Parathyroid adenoma (tissue), 2 donors: ENCODE measurements at regions not wholly inside any gene's neighbourhood (a gene's known extent, or its start where the extent isn't known, plus 50 kb on each side); places are given as distances from the start of the nearest gene placed in this dataset.

Experiments used
- H2AFZ ChIP-seq: fragments of 300-600 bp; sonication (generic); one replicate; pipeline ENCODE4 v1.7.0; 2017; ENCODE audit warnings: antibody characterized with exemption, mild to moderate bottlenecking
- H3K27ac ChIP-seq: fragments of 300-600 bp; sonication (generic); one replicate; pipeline ENCODE4 v1.7.0; 2017
- H3K27me3 ChIP-seq: fragments of 300-600 bp; sonication (generic); one replicate; pipeline ENCODE4 v1.7.0; 2017; ENCODE audit warnings: low read length; ENCODE audit not compliant: control insufficient read depth, insufficient read depth
- H3K36me3 ChIP-seq: fragments of 300-600 bp; sonication (generic); one replicate; pipeline ENCODE4 v1.7.0; 2017; ENCODE audit warnings: low read length; ENCODE audit not compliant: control insufficient read depth, insufficient read depth
- H3K4me1 ChIP-seq: fragments of 300-600 bp; sonication (generic); one replicate; pipeline ENCODE4 v1.7.0; 2017; ENCODE audit warnings: control low read depth
- H3K4me2 ChIP-seq: fragments of 300-600 bp; sonication (generic); one replicate; pipeline ENCODE4 v1.7.0; 2017; ENCODE audit warnings: low read length
- H3K4me3 ChIP-seq: fragments of 300-600 bp; sonication (generic); one replicate; pipeline ENCODE4 v1.7.0; 2017; ENCODE audit warnings: low read depth, low read length
- H3K79me2 ChIP-seq: fragments of 300-600 bp; sonication (generic); one replicate; pipeline ENCODE4 v1.7.0; 2017; ENCODE audit warnings: control low read depth
- H3K9ac ChIP-seq: fragments of 300-600 bp; sonication (generic); one replicate; pipeline ENCODE4 v1.7.0; 2017; ENCODE audit warnings: mild to moderate bottlenecking
- H3K9me3 ChIP-seq: fragments of 300-600 bp; sonication (generic); one replicate; pipeline ENCODE4 v1.7.0; 2017; ENCODE audit warnings: low read length; ENCODE audit not compliant: control insufficient read depth
- CTCF ChIP-seq: fragments of 300-600 bp; sonication (generic); IDR thresholded peaks from one replicate; pipeline ENCODE4 v1.7.0; 2017; ENCODE audit warnings: antibody characterized with exemption, mild to moderate bottlenecking
- donor health status: primary hyperparathyroidism.

GRCh38 chr18:22560275-22560610 lies 142.5 kb upstream of the CTAGE1 start:
- Histone ChIP-seq H3K4me1 (no peaks in the 10 kb centered on the region), H3K27me3 (peaks cover 12% of the 10 kb centered on the region), H3K9ac (no peak overlapping the region), H3K4me2 (peak overlapping the region; percentile 69), H3K36me3 (no peaks in the 10 kb centered on the region), H2AFZ (no peak overlapping the region), H3K4me3 (no peak overlapping the region), H3K79me2 (no peaks in the 10 kb centered on the region), H3K9me3 (no peaks in the 10 kb centered on the region), H3K27ac (no peak overlapping the region)
- no peak for TF ChIP-seq CTCF

GRCh38 chr18:22560797-22561196 lies 143.1 kb upstream of the CTAGE1 start:
- H3K9me3 ChIP-seq, result no peaks in the 10 kb centered on the region
- TF ChIP-seq CTCF, result no peak
- no peaks in the 10 kb centered on the region for H3K4me1 ChIP-seq
- H3K4me3 ChIP-seq, result no peak overlapping the region
- H2AFZ ChIP-seq, result no peak overlapping the region
- no peaks in the 10 kb centered on the region for H3K79me2 ChIP-seq
- H3K9ac ChIP-seq, result no peak overlapping the region
- peaks cover 15% of the 10 kb centered on the region for H3K27me3 ChIP-seq
- H3K27ac ChIP-seq, result no peak overlapping the region
- H3K36me3 ChIP-seq, result no peaks in the 10 kb centered on the region
- no peak overlapping the region for H3K4me2 ChIP-seq

- peak; percentile 35 for TF ChIP-seq CTCF
- peaks cover 16% of the 10 kb centered on the region for H3K27me3 ChIP-seq
- H3K9ac ChIP-seq, result no peak overlapping the region
- no peak overlapping the region for H3K4me2 ChIP-seq
- no peak overlapping the region for H3K4me3 ChIP-seq
- H3K9me3 ChIP-seq, result no peaks in the 10 kb centered on the region
- no peaks in the 10 kb centered on the region for H3K4me1 ChIP-seq
- no peaks in the 10 kb centered on the region for H3K79me2 ChIP-seq
- no peak overlapping the region for H3K27ac ChIP-seq
- no peaks in the 10 kb centered on the region for H3K36me3 ChIP-seq
- H2AFZ ChIP-seq, result no peak overlapping the region
Observed at GRCh38 chr18:22563164-22563583, 145.5 kb upstream of the CTAGE1 start.

- Histone ChIP-seq H3K4me2 (no peak overlapping the region), H3K9ac (no peak overlapping the region), H3K79me2 (no peaks in the 10 kb centered on the region), H3K4me1 (no peaks in the 10 kb centered on the region), H3K9me3 (no peaks in the 10 kb centered on the region), H3K36me3 (no peaks in the 10 kb centered on the region), H2AFZ (no peak overlapping the region), H3K27me3 (peaks cover 16% of the 10 kb centered on the region), H3K4me3 (no peak overlapping the region), H3K27ac (no peak overlapping the region)
- TF ChIP-seq CTCF, result no peak
Observed at GRCh38 chr18:22564036-22564435, 146.3 kb upstream of the CTAGE1 start.

GRCh38 chr18:22566703-22567420 lies 149.1 kb upstream of the CTAGE1 start:
- Histone ChIP-seq H3K36me3 (peaks cover 3% of the 10 kb centered on the region), H3K4me2 (no peak overlapping the region), H3K4me1 (no peaks in the 10 kb centered on the region), H2AFZ (no peak overlapping the region), H3K27me3 (peaks cover 4% of the 10 kb centered on the region), H3K79me2 (no peaks in the 10 kb centered on the region), H3K27ac (no peak overlapping the region), H3K9ac (no peak overlapping the region), H3K9me3 (no peaks in the 10 kb centered on the region), H3K4me3 (no peak overlapping the region)
- TF ChIP-seq CTCF, result no peak
